HFFc6 (cell line): ENCODE measurements at regions not wholly inside any gene's neighbourhood (a gene's known extent, or its start where the extent isn't known, plus 50 kb on each side); places are given as distances from the start of the nearest gene placed in this dataset.

Experiments
- DNase-seq: peaks from one replicate; pipeline ENCODE4 v3.0.0-alpha.2; 2018
- H3K27ac Mint-ChIP-seq: 2 replicates; pipeline ENCODE4 v1.8.0; 2020; ENCODE audit warnings: mild to moderate bottlenecking, mixed read lengths
- H3K27me3 Mint-ChIP-seq: 2 replicates; pipeline ENCODE4 v1.8.0; 2021; ENCODE audit warnings: mild to moderate bottlenecking, moderate library complexity, mixed read lengths; ENCODE audit not compliant: insufficient read depth
- H3K36me3 Mint-ChIP-seq: 2 replicates; pipeline ENCODE4 v1.8.0; 2021; ENCODE audit warnings: low read depth, mixed read lengths
- H3K4me1 Mint-ChIP-seq: 2 replicates; pipeline ENCODE4 v1.8.0; 2020; ENCODE audit warnings: low read depth, mixed read lengths
- H3K4me3 Mint-ChIP-seq: 2 replicates; pipeline ENCODE4 v1.8.0; 2020; ENCODE audit warnings: mild to moderate bottlenecking, moderate library complexity, mixed read lengths
- H3K9me3 Mint-ChIP-seq: 2 replicates; pipeline ENCODE4 v1.8.0; 2020; ENCODE audit warnings: mild to moderate bottlenecking, mixed read lengths
- TF ChIP-seq, protein P1 (sequence below): fragments of 200-600 bp; sonication (generic); IDR thresholded peaks from 2 replicates; pipeline ENCODE4 v1.5.0; 2021; ENCODE audit warnings: antibody characterized with exemption, mild to moderate bottlenecking

- H3K27ac Mint-ChIP-seq: no peak overlapping the region
- H3K4me3 Mint-ChIP-seq: no peak overlapping the region
- H3K9me3 Mint-ChIP-seq: no peaks in the 10 kb centered on the region
- H3K4me1 Mint-ChIP-seq: peaks cover 8% of the 10 kb centered on the region; the same call in 1 of the 2 replicates
- peaks cover 18% of the 10 kb centered on the region for H3K27me3 Mint-ChIP-seq
- H3K36me3 Mint-ChIP-seq: no peaks in the 10 kb centered on the region
- DNase-seq: no peak
- TF ChIP-seq, protein P1, sequence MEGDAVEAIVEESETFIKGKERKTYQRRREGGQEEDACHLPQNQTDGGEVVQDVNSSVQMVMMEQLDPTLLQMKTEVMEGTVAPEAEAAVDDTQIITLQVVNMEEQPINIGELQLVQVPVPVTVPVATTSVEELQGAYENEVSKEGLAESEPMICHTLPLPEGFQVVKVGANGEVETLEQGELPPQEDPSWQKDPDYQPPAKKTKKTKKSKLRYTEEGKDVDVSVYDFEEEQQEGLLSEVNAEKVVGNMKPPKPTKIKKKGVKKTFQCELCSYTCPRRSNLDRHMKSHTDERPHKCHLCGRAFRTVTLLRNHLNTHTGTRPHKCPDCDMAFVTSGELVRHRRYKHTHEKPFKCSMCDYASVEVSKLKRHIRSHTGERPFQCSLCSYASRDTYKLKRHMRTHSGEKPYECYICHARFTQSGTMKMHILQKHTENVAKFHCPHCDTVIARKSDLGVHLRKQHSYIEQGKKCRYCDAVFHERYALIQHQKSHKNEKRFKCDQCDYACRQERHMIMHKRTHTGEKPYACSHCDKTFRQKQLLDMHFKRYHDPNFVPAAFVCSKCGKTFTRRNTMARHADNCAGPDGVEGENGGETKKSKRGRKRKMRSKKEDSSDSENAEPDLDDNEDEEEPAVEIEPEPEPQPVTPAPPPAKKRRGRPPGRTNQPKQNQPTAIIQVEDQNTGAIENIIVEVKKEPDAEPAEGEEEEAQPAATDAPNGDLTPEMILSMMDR: no peak
These were observed 52.7 kb upstream of the PELI1 start for GRCh38 chr2:64196963-64197362.

GRCh38 chr2:64201151-64201550 is 56.9 kb upstream of the PELI1 start:
- Mint-ChIP-seq H3K36me3 (no peaks in the 10 kb centered on the region), H3K9me3 (no peaks in the 10 kb centered on the region), H3K4me3 (no peak overlapping the region), H3K27ac (no peak overlapping the region), H3K27me3 (peaks cover 6% of the 10 kb centered on the region; the same call in 1 of the 2 replicates), H3K4me1 (peaks cover 37% of the 10 kb centered on the region)
- TF ChIP-seq, protein P1: no peak
- no peak for DNase-seq

DNA sequence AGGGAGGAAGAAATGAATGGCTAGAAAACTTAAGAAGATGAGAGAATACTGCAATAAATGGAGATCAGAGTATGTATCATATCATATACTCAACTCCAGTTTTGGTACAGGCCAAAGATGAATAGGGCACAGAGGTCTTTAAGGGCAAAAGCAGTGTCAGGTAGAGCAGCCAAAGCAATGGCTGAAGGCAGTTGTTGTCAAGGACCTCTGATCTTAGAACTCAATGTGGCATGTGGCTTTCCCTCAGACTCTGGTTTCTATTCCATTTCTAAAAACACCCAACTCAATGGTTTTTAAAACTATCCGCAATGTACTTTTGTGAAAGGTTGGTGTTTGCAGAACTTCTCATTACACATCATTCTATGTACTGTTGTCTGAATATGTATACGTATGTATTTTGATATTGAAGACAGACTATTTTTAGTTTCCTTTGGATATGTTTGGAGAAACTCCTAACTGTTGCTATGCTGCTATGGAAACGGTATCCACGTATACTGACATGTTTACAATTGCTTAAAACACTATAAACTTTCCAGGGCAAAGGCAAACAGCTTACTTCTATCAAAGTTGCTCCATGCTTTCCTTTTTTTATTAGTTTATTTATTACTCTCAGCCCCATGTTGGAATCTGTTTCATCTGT is 58.1 kb upstream of the PELI1 start:
- TF ChIP-seq, protein P1: no peak
- peaks cover 37% of the 10 kb centered on the region for H3K4me1 Mint-ChIP-seq
- peak overlapping the region; percentile 83 for H3K27ac Mint-ChIP-seq
- peak; percentile 70 for DNase-seq
- H3K9me3 Mint-ChIP-seq: no peaks in the 10 kb centered on the region
- no peaks in the 10 kb centered on the region for H3K36me3 Mint-ChIP-seq
- H3K4me3 Mint-ChIP-seq: no peak overlapping the region
- H3K27me3 Mint-ChIP-seq: peaks cover 6% of the 10 kb centered on the region; the same call in 1 of the 2 replicates

- peak; percentile 50 for DNase-seq
- TF ChIP-seq, protein P1: no peak
- Mint-ChIP-seq H3K4me3 (peak overlapping the region; percentile 54), H3K9me3 (no peaks in the 10 kb centered on the region), H3K27ac (peak overlapping the region; percentile 83), H3K36me3 (no peaks in the 10 kb centered on the region), H3K4me1 (peaks cover 37% of the 10 kb centered on the region), H3K27me3 (0 out of 2 replicates have a peak, but pooled peaks cover 4% of the 10 kb centered on the region)
These were observed 59.1 kb upstream of the PELI1 start for GRCh38 chr2:64203131-64203857.

DNA sequence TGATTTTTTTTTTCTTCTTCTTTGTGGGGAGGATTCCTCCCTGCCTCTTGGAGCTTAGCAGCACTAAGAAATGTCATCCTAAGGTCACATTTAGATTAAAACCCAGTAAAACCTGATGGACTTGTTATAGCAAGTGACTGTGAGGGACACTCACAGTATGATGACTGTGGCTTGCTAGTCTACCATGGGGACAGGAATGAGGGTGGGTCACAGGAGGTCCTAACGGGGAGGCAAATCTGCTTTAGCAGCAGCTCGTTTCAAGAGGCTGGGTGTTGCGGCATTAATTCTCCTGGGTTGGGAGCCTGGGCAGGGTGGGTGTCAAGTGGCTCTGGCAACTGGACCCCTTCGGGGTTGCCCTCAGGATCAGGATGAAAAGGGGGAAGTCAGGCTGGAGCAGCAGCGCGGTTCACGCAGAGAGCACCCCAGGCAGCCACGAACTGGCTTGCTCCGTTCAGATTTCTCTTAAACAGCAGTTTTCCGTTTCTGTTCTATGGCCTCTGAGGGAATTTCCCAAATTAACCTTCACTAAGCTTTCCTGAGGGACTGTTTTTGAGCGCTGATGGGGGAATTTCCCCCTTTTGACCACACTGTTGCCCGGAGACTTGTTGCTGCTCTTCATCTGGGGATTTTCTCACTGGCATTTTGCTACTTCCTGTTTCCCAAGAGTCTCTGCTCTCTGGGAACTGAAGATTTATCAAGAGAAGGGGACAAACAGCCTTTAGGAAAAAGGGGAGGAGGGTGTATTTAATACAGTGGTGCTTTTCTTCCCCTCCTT is 59.8 kb upstream of the PELI1 start:
- peak overlapping the region; percentile 83 for H3K27ac Mint-ChIP-seq
- peak; percentile 2 for DNase-seq
- H3K36me3 Mint-ChIP-seq: no peaks in the 10 kb centered on the region
- TF ChIP-seq, protein P1: no peak
- peak overlapping the region; percentile 54 for H3K4me3 Mint-ChIP-seq
- H3K4me1 Mint-ChIP-seq: peaks cover 37% of the 10 kb centered on the region
- 0 out of 2 replicates have a peak, but pooled peaks cover 2% of the 10 kb centered on the region for H3K27me3 Mint-ChIP-seq
- H3K9me3 Mint-ChIP-seq: no peaks in the 10 kb centered on the region
